A673 (cell line): ENCODE measurements at regions not wholly inside any gene's neighbourhood (a gene's known extent, or its start where the extent isn't known, plus 50 kb on each side); places are given as distances from the start of the nearest gene placed in this dataset.

Experiments used
- EZH2 ChIP-seq: fragments of 200-600 bp; sonication (generic); IDR thresholded peaks from 2 replicates; pipeline ENCODE4 v1.6.1; 2017; ENCODE audit warnings: borderline replicate concordance, low read depth, mild to moderate bottlenecking, mixed read lengths, antibody characterized with exemption, low read length; ENCODE audit not compliant: poor library complexity, severe bottlenecking
- TF ChIP-seq, protein P1 (sequence below): fragments of 300-800, 200-600 bp; sonication (generic); conservative IDR thresholded peaks from 2 replicates; pipeline ENCODE4 v1.5.1; 2017; ENCODE audit warnings: low read depth, mild to moderate bottlenecking, antibody characterized with exemption, low read length, moderate library complexity, mixed read lengths

DNA sequence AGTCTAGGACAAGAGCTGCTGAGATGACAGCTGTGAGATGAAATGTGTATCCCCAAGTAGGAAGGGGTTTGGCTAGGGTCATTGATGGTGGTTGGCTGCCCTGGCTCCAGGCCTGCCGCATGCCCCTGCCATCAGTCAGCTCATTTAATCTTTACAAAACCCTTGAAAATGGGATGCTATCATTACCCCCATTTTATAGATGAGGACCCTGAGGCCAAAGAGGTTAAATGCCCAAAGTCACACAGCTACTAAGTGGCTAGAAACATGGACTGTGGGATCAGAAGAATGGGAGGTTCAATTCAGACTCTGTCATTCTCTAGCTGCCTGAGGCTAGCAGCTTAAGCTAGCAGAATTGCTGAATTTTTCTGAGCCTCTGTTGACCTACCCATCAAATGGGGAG, 198.8 kb downstream of the MAF start:
- TF ChIP-seq, protein P1, sequence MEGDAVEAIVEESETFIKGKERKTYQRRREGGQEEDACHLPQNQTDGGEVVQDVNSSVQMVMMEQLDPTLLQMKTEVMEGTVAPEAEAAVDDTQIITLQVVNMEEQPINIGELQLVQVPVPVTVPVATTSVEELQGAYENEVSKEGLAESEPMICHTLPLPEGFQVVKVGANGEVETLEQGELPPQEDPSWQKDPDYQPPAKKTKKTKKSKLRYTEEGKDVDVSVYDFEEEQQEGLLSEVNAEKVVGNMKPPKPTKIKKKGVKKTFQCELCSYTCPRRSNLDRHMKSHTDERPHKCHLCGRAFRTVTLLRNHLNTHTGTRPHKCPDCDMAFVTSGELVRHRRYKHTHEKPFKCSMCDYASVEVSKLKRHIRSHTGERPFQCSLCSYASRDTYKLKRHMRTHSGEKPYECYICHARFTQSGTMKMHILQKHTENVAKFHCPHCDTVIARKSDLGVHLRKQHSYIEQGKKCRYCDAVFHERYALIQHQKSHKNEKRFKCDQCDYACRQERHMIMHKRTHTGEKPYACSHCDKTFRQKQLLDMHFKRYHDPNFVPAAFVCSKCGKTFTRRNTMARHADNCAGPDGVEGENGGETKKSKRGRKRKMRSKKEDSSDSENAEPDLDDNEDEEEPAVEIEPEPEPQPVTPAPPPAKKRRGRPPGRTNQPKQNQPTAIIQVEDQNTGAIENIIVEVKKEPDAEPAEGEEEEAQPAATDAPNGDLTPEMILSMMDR: no peak
- TF ChIP-seq EZH2: no peak
